Omental fat pad (tissue), 3 donors: ENCODE measurements at regions not wholly inside any gene's neighbourhood (a gene's known extent, or its start where the extent isn't known, plus 50 kb on each side); places are given as distances from the start of the nearest gene placed in this dataset.

Experiments used
- ATAC-seq: fragments of 150-250 bp; one replicate; pipeline ENCODE4 v1.9.1; 2016; ENCODE audit warnings: mild to moderate bottlenecking, moderate library complexity; ENCODE audit not compliant: low FRiP score
- DNase-seq: peaks from one replicate; pipeline ENCODE4 v3.0.0-alpha.2; 2019; ENCODE audit warnings: low spot score
- CTCF ChIP-seq, 3 donors: fragments of 450-650 bp; IDR thresholded peaks; one replicate each; pipeline ENCODE4 v1.5.1; 2016 to 2017; ENCODE audit warnings: antibody characterized with exemption in 3 of 3, mild to moderate bottlenecking in 3 of 3, moderate library complexity in 2 of 3

- ATAC-seq: no peak
- no peak for TF ChIP-seq CTCF (IDR thresholded peaks at IDR 0.05)
- no peak for DNase-seq
Measured at GRCh38 chr1:87872692-87873091, 544.0 kb downstream of the LMO4 start.

- TF ChIP-seq CTCF (IDR thresholded peaks at IDR 0.05): no peak
- DNase-seq: no peak
- ATAC-seq: no peak
Measured at GRCh38 chr1:87878873-87879272, 550.2 kb downstream of the LMO4 start.

GRCh38 chr1:87880098-87880760 is 551.5 kb downstream of the LMO4 start:
- DNase-seq (no peak), ATAC-seq (no peak)

GRCh38 chr1:87880764-87881163 is 552.1 kb downstream of the LMO4 start:
- no peak for ATAC-seq

More at GRCh38 chr1:87880098-87880760, 551.5 kb downstream of the LMO4 start:
- no peak for TF ChIP-seq CTCF (IDR thresholded peaks at IDR 0.05)

GRCh38 chr1:87883906-87884305 is 555.2 kb downstream of the LMO4 start:
- no peak for TF ChIP-seq CTCF (IDR thresholded peaks at IDR 0.05)
- no peak for DNase-seq
- ATAC-seq: no peak

More at GRCh38 chr1:87880764-87881163, 552.1 kb downstream of the LMO4 start:
- DNase-seq: no peak
- TF ChIP-seq CTCF (IDR thresholded peaks at IDR 0.05): no peak

- no peak for DNase-seq
- ATAC-seq: no peak
- no peak for TF ChIP-seq CTCF (IDR thresholded peaks at IDR 0.05)
Measured at GRCh38 chr1:87884581-87884980, 555.9 kb downstream of the LMO4 start.

- ATAC-seq (no peak), DNase-seq (no peak)
- TF ChIP-seq CTCF (IDR thresholded peaks at IDR 0.05): no peak
Measured at GRCh38 chr1:87885278-87886025, 556.8 kb downstream of the LMO4 start.
